Activated T-cell treated with anti-CD3 and anti-CD28 coated beads for 1 hour (primary cell): ENCODE measurements at regions not wholly inside any gene's neighbourhood (a gene's known extent, or its start where the extent isn't known, plus 50 kb on each side); places are given as distances from the start of the nearest gene placed in this dataset.

Experiments used
- DNase-seq: peaks from one replicate; pipeline ENCODE4 v3.0.0-alpha.2; 2020; ENCODE audit warnings: low read depth

DNA sequence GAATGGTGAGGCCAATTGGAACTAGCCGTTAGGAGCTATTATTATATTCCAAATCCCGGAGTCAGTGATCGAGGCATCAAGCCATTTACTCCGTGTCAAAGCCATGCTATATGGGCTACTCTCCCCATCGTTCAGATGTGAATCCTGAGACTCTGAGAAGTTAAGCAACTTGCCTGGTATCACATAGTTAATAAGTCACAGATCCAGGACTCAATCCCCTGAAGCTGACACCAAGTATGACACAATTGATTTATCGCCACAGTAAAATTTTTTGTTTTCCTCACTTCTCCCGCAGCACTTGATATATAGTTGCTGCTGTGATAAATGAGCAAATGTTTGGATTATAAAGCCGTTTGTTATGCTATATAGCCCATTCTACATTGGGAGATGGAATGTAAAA, 50.8 kb upstream of the TSHZ2 start:
- DNase-seq = no peak

DNA sequence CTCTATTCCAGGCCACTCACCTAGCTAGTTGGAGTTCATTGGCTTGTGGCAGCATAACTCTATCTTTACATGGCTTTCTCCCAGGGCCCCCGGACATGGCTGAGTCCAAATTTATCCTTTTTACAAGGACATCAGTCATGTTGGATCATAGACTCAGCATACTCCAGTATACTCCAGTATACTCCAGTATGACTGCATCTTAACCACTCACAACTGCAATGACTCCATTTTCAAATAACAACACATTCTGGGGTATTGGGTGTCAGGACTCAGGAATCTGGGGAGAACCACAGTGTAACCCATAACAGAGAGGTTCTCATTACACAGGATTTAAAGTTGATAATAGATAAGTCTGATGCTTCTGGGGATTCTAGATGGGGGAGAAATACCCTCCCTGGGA, 53.8 kb upstream of the TSHZ2 start:
- DNase-seq = no peak

DNA sequence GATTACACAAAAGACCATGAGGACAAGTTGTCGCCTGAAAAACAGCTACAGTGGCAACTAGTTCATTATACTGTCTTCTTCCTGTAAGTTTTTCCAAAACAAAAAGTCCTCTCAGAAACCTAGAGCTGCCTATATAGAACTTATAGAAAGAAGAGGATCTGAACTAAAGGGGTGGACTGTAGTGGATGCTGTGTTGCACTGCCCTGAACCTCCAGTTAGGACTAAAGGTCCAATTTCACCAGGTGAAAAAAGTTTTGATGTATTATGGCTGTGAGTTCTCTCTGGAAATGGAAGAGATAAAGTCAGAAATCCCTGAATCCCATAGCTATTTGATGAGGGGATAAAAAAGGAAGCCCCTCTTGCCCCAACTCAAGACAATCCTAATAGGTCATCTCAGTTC, 56.6 kb upstream of the TSHZ2 start:
- DNase-seq = no peak

DNA sequence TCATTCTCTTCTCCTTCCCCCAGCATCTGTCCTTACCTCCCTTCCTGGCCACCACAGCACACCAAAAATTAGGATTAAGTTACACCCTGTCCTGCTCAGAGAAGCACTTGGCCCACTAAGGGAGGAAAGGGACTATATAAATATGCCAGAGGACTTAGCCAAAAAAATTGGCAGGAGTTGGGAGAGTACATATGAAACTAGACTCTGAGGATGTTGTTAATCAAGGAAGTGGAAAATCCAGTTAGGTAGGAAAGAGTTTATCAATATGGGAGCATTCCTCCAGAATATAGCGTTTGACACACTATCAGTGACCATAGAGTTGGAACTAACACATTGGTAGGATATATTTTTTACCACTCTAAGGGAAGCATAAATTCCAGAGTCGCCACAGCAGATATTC, 57.3 kb upstream of the TSHZ2 start:
- no peak for DNase-seq

DNA sequence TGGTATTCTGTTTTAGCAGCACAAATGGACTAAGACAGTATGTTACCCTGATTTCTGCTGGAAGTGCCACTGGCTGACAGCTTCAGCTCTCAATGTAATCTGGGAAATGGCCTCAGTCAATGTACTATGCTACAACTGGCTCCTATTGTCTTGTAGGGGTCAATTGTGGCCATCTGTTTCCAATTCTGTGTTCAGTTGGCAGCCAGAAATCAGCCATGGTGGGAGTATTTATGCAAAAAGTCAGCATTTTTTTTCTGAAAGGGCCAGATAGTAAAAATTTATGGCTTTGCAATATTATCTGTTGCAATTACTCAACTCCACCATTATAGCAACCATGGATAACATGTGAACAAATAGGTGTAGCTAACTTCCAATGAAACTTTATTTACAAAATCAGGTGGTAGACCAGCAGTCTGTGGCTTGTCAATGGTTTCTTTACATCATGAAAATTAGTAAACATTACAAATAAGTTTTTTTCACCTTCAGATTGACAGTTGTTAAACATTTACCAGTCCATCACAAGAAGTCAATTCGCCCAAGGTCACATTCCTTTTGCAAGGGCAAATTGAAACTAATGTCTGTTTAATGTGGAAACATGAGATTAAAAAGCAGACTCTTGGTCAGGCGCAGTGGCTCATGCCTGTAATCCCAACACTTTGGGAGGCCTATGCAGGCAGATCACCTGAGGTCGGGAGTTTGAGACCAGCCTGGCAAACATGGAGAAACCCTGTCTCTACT, 58.3 kb upstream of the TSHZ2 start:
- no peak for DNase-seq

DNA sequence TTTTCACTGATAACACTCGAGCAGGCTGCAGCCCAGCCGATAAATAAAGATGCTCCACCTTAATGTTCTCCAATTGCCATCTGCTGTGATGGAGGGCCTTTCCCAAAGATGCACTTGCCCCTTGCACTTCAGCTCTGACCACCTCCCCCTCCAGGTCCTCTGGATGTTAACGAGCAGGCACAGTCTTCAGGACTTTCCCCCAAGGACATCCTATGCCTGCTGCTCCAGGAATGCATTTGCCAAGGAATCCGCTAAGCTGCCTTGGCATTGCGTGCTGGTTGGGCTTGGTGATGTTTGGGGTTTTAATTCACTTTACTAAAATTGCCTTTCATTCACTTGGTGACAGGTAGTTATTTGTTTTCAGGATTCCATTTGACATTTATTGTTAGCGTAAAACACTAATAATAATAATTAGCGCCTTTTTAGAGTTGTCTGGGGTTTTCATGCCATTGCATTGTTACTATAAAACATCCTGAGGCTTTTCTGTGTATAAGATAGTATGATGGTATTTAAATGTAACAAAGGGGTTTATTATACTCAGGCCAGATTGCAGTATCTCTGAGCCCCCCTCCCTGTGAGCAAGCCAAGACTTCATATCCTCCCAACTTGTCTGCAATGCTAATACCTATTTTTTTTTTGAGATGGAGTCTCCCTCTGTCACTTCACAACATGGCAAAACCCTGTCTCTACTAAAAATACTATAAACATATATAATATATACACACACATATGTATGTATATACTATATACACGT, 66.7 kb upstream of the TSHZ2 start:
- no peak for DNase-seq

DNA sequence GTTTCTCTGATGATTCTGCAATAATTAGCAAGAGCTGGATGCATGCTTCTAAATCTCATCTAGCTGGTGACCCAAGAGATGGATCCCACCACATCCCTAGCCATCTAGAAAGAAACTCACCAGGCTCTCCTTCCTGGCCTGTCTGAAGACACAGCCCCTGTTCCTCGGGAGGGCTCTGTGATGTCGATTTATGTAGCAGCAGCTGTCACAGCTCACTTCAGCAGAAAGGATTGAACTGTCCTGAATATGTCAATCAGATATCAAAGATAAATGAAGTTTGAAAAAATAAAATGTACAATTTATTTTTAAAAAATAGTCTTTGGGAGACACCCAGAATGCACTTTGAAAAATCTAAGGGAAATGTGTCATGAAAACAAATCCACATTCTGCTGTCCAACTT, 67.3 kb upstream of the TSHZ2 start:
- no peak for DNase-seq

DNA sequence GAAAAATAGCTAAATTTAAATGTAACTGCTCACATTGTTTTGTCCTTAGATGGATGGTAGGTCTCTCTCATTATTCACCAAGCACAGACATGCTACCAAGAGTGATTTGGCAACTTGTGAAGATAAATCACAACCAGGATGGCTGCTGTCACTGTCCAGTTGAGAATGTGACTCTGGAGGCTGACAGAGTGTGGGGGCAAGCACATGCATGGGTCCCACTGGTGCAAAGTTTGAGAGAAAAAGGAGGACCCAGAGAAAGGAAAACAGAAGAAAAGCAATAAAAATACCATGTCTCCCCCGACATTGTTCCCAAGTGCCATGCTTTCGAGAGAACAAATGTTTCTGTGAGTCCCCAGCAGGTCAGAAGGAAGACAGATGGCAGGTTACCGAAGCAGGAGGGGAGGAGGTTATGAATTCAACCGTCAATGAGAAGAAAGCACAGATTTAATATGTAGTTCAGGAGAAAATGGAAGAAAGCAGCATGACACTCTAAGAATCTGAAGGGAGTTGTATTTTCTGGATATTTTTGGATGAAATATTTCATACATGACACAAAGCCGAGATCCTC, 73.0 kb upstream of the TSHZ2 start:
- no peak for DNase-seq

DNA sequence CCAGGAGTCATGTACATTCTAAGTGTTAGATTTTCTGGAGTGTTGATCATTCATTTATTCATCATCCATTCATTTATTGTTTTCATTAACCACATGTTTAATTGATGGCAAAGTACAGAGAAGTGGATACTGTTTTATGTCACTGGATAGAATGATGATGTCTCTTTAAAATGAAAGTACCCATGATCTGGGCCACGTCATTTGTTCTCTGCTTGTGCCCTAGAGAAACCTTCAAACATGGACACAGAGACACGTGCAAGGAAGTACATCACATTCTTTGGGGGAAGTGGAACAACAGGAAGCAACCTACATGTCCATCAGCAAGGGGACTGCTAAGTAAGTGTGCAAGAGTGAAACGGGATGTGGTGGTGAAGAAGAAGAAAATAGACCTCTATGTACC, 75.8 kb upstream of the TSHZ2 start:
- DNase-seq = no peak

DNA sequence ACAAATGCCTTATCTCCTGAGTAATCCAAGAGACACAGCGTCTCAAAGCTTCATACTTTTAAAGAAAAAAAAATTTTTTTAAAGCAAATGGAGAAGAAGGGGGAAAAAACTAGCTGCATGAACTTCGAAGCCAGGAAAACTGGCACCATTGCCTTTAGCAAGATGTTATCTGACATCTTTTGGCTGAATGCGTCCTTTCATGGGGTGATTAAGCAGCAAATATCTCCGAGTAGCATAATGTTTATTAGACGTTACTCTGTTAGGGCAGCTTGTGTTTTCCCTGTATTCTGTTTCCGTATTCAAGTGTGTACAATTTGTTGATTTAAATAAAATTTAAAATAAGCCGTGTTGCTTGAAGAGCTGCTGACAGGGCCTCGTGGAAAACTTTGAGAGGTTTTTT, 76.5 kb upstream of the TSHZ2 start:
- no peak for DNase-seq

DNA sequence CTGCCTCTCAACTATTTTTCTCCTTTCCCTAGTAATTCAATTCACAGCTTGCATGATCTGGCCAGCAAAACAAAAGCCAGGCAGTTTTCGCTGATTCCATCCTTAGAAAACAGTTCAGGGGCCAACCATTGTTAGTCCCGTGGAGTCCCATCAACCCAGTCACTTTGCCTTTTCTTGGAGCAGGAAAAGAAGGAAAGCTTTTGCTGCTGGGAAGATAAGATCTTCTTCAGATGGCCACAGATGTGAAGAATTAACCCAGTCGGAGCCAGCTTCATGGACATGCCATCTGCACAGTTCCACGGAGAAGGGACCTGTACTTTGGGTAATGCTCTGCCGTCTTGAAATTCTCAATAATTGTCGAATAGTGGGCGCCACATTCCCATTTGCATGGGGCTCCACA, 76.9 kb upstream of the TSHZ2 start:
- no peak for DNase-seq

DNA sequence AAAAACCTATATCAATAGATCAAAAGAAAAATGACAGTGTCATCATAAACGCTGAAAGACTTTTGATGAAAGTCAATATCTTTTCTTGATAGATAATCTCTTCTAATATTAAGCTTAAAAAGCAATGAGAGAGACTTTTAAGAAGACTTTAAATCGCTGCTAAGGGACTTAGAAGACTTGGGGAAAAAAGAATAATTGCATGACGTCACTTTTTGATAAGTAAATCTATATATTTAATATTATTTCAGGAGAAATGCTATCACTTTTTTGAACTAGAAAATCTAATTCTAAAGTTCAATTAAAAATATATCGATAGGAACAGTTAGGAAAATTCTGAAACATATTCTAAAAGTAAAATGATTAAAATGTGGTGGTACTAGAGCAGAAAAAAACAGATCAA, 78.7 kb upstream of the TSHZ2 start:
- no peak for DNase-seq

DNA sequence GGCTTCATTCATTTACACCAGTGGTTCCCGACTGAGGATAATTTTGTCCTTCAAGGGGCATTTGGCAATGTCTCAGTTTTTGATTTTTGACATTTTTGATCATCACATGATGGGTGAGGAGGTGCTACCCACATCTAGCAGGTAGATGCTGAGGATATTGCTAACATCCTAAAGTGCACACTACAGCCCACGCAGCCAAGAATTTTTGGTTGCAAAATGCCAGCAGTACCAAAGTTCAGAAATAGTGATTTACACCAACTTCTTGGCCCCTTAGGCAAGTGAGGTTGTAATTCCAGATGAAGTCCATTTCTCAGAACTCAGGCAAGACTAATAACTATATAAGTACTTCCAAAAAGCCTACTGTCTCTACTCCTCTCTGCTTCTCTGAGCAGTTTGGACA, 80.1 kb upstream of the TSHZ2 start:
- no peak for DNase-seq

DNA sequence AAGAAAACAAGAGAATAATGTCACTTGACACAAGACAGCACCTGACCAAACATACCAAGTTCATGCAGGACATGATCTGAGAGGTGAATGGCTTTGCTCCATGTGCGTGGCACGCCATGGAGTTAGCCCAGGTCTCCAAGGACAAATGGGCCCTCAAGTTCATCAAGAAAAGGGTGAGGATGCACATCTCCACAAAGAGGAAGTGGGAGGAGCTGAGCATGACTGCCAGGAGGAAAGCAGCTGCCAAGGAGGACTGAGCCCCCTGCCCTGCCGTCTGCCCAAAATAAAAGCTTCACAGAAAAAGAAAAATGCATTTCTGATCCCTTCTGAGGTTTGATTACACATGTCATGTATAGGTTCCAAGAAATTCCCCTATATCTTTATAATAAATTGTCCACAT, 82.0 kb upstream of the TSHZ2 start:
- DNase-seq = no peak

DNA sequence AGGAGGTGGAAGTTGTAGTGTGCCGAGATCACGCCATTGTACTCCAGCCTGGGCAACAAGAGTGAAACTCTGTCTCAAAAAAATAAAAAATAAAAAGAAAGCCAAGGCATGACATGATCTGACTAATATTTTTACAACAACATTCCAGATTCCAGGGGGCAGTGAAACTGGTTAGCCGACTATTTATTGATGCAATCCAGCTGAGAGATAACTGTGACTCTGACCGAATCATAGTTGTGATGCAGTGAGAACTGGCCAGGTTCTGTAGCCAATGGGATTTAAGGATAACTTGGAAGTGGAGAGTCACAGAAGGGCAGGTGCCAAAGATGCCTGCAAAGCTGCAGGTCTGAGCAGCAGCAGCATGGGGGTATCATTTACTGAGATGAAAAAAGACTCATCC, 82.9 kb upstream of the TSHZ2 start:
- no peak for DNase-seq

DNA sequence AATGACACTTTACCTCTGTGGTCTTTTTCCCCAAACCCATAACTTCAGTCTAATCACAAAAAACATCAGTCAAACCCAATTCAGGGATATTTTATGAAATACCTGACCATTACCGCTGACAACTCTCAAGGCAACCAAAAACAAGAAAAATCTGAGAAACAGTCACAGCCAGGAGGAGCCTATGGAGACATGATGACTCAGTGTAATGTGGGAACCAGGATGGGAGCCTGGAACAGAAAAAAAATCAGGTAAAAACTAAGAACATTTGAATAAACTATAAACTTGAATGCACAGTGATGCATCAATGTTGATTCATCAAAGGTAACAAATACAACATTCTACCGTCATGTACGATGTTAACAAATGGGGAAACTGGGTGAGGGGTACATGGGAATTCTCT, 84.1 kb upstream of the TSHZ2 start:
- DNase-seq = no peak

DNA sequence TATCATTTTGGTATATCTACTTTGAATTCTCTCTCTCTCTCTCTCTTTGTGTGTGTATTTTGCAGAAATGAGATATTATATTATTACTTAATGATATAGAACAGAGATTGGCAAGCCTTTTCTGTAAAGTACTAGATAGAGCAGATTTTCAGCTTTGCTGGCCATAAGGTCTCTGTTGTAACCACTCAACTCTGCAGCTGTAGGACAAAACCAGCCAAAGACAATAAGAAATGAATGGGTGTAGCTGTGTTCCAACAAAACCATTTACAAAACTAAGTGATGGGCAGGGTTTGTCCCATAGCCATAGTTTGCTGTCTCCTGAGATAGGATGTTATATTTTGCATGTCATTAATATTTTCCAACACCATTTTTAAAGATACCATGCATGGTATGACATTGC, 91.2 kb upstream of the TSHZ2 start:
- DNase-seq = no peak

DNA sequence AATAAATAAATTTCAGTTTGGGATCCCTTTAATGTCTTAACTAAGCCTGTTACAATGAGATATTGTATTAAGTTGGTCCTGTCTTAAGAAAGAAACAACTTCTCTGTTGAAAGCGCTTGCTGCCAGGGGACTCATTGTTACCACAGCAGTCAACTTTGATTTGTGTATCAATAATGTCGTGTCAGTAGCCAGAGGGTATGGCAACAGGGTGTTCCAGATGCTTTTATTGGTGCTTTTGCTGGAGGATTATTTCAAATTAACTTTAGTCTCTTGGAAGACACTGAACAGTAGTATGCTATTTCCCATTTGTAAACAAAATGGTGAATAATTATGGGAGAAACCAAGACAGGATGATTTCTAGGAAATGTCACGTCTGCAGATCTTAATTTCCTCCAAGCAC, 91.9 kb upstream of the TSHZ2 start:
- no peak for DNase-seq

DNA sequence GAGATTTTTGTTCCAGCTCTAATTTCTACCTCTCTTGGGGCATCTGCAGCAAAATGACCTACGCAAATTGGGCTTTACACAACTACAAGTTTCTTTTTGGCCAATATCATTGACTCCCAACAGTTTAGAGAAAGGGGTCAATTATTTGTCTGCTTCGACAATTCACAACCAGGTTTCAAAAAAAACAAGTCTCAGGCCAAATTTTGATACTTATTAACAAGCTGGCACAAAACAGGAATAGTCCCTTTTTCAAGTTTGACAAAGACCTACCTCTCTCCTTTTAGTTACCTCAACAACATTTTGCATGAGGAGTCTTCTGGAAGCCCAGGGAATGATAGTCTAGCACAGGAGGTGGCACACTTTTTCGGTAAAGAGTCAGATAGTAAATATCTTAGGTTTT, 97.9 kb upstream of the TSHZ2 start:
- no peak for DNase-seq

DNA sequence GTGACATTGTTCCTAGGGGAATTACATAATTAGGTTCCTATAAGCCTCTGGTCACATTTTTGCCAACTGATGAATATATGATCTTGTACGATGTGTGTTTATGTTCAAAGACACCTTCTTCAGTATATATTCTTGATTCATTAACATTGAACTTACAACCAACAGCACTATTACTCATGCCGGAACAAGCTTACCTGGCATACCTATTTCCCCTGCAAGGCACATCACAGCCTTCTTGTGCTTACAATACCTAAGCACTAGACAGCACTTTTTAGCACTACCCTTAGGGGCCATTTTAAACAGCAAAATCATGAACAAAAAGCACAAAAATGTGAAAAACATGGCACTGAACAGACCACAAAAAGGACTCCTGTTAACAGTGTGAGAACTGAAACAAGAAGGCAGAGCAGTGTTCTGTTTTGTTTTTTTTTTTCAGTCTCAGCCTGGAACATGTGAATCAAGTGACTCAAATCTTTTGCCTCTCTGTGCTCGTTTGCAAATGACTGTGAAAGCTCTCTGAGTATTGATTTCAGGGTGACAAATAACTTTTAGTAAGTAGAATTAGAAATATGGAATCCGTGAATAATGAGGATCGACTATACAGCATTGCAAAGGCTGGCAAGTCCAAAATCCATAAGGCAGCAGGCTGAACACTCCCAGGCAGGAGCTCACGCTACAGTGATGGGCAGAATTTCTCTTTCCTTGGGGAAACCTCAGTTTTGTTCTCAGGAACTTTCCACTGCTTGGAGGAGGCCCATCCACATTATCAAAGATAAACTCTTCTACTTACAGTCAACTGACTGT, 102.3 kb upstream of the TSHZ2 start:
- DNase-seq = no peak

DNA sequence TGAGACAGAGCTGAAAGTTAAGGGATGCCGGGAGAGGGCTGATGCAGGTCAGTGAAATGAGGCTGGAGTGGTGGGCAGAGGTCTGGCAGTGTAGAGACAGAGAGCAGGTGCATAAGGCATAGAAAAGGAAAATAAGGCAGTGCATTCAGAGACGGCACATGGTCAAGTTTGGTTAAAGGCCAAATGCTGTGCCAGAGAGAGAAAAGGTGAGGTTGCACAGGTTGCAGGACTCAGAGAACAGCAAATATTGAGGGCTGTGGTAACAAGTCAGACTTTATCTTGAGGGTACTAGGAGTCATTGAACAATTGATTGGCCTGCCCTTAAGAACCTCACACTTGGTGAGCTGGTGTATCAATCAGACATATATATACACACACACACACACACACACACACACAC, 102.9 kb upstream of the TSHZ2 start:
- DNase-seq = no peak

DNA sequence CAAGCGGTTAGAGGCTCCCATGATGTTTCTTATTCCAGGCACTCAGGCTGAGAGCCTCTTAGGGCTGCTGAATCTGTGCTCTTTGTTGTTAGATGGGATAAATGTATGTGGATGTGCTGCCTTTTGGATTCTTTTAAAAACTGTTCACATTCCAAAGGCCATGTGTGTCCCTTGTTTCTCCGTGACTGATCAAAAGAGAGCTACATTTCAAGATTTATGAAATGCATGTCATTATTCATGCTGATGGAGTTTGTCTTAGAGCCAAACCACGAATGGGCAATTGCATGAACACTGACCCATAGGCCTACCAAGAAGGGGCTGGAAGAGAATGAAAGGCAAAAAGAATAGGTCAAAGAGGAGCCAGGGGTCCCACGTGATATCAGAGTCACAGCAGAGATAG, 104.9 kb upstream of the TSHZ2 start:
- no peak for DNase-seq
